ENCODE measurements at regions not wholly inside any gene's neighbourhood (a gene's known extent, or its start where the extent isn't known, plus 50 kb on each side); places are given as distances from the start of the nearest gene placed in this dataset.

- intact Hi-C loops (cut with DNase I): loop anchor here (10.0 kb wide), 1 partner anchor 327 kb away; the partner anchor contains the start of gene ZNF582
- ATAC-seq (no peak), DNase-seq (ENCODE audit: missing footprints) (no peak)
Observed at GRCh38 chr19:56721714-56722113, 50.2 kb upstream of the ZNF835 start.
